ENCODE measurements at regions not wholly inside any gene's neighbourhood (a gene's known extent, or its start where the extent isn't known, plus 50 kb on each side); places are given as distances from the start of the nearest gene placed in this dataset.

DNA sequence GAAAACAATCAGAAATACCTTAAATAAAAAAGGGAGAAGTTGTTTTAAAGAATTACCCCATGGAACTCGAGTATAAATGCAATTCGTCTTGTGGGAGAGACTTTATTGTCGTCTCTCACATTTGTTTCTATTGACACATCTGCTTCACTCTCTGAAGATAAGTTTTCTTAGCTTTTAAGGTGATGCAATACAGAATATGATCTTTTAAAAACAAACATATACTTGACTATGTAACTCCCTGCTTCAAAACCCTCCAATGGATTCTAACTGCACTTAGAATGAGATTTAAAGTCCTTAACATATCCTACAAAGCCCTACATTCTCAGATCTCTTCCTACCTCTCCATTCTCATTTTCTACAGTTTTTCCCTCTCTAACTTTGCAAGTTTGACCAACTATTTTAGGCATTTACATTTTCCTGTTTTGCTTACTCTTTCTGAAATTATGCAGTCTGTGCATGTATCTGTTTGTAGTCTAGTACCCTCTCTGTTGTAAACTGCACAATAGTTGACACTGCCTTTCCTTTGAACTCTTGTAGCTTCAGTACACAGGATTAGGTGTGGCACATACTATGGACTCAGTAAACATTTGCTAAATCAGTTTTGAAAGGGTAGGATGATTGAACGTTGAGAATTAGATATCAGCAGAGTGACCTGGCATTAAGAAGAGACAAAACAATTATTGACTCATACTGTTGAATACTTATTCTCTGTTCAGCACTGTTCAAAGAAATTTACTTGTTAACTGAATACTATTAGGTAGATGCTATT is 59.8 kb downstream of the AGTR2 start:
- TF ChIP-seq GATA2 (IDR thresholded peaks at IDR 0.05; ENCODE audit: insufficient read depth, insufficient read length, low read depth, low read length) (no peak), EZH2 (IDR thresholded peaks at IDR 0.05; ENCODE audit: borderline replicate concordance, low read depth, low read length, severe bottlenecking) (no peak), JUN (IDR thresholded peaks at IDR 0.05; ENCODE audit: borderline replicate concordance, insufficient read depth, insufficient read length, low read depth) (no peak), MYC (IDR thresholded peaks at IDR 0.05; ENCODE audit: low read depth, low read length) (no peak), POLR2A (IDR thresholded peaks at IDR 0.05; ENCODE audit: low read depth, low read length) (no peak), FOS (IDR thresholded peaks at IDR 0.05; ENCODE audit: borderline replicate concordance, insufficient read depth, low read length) (no peak), POLR2AphosphoS5 (IDR thresholded peaks at IDR 0.05; ENCODE audit: insufficient read depth, low read depth, low read length) (no peak)
- TF ChIP-seq, protein P1, sequence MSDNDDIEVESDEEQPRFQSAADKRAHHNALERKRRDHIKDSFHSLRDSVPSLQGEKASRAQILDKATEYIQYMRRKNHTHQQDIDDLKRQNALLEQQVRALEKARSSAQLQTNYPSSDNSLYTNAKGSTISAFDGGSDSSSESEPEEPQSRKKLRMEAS (IDR thresholded peaks at IDR 0.05; ENCODE audit: insufficient read depth, insufficient read length), result no peak
- TF ChIP-seq, protein P2, sequence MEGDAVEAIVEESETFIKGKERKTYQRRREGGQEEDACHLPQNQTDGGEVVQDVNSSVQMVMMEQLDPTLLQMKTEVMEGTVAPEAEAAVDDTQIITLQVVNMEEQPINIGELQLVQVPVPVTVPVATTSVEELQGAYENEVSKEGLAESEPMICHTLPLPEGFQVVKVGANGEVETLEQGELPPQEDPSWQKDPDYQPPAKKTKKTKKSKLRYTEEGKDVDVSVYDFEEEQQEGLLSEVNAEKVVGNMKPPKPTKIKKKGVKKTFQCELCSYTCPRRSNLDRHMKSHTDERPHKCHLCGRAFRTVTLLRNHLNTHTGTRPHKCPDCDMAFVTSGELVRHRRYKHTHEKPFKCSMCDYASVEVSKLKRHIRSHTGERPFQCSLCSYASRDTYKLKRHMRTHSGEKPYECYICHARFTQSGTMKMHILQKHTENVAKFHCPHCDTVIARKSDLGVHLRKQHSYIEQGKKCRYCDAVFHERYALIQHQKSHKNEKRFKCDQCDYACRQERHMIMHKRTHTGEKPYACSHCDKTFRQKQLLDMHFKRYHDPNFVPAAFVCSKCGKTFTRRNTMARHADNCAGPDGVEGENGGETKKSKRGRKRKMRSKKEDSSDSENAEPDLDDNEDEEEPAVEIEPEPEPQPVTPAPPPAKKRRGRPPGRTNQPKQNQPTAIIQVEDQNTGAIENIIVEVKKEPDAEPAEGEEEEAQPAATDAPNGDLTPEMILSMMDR (IDR thresholded peaks at IDR 0.05; ENCODE audit: extremely low read depth in 1 of 2, insufficient read depth in 1 of 2, low read depth in 1 of 2, low read length in 2 of 2), result no peak
- dilution Hi-C loops (cut with MboI; ENCODE audit: extremely low pct_ligation_motif_present, low sequenced_read_pairs), result no loop called here
- H3K4me2 ChIP-seq (ENCODE audit: insufficient read depth, low read length), result no peak overlapping the region
- no peaks in the 10 kb centered on the region for H3K9me1 ChIP-seq (replicated peaks; ENCODE audit: control insufficient read depth, extremely low read depth, insufficient read depth, low read length)
- H3K27me3 ChIP-seq (ENCODE audit: control insufficient read depth in 2 of 2, insufficient read depth in 2 of 2, low read length in 2 of 2), result no peaks in the 10 kb centered on the region
- no peaks in the 10 kb centered on the region for H3K4me1 ChIP-seq (ENCODE audit: control insufficient read depth, extremely low read depth, insufficient read depth, low read length)
- DNase-seq (ENCODE audit: low read depth, low spot score), result no peak
- BruUV-seq (replicated peaks), result no TSS peak
- H3K79me2 ChIP-seq (ENCODE audit: control insufficient read depth, insufficient read depth, low read length), result no peaks in the 10 kb centered on the region
- no peaks in the 10 kb centered on the region for H3K36me3 ChIP-seq (ENCODE audit: control insufficient read depth in 2 of 2, extremely low read depth in 1 of 2, insufficient read depth in 2 of 2, low read length in 2 of 2)
- H3K9ac ChIP-seq (replicated peaks; ENCODE audit: extremely low read depth, insufficient read depth, low read length), result no peak overlapping the region
- FAIRE-seq, result peak; percentile 52
- CTCF ChIA-PET, result no interaction called here
- no peak overlapping the region for H3K4me3 ChIP-seq (replicated peaks in 1 of 3; ENCODE audit: insufficient read depth in 1 of 3, low read depth in 1 of 3, low read length in 3 of 3)
- no peaks in the 10 kb centered on the region for H4K20me1 ChIP-seq (replicated peaks; ENCODE audit: control insufficient read depth, extremely low read depth, insufficient read depth, low read length)
- no peaks in the 10 kb centered on the region for H3K9me3 ChIP-seq (replicated peaks; ENCODE audit: control insufficient read depth, insufficient read depth, low read length)
- H3K27ac ChIP-seq (ENCODE audit: insufficient read depth, low read depth, low read length), result no peak overlapping the region
- intact Hi-C loops (cut with micrococcal nuclease), result no loop called here
- H2AFZ ChIP-seq (ENCODE audit: low read depth, low read length), result no peak overlapping the region
- POLR2A ChIA-PET, result no interaction called here

All from endothelial cell of umbilical vein (primary cell).